WTC11 (cell line): ENCODE measurements at regions not wholly inside any gene's neighbourhood (a gene's known extent, or its start where the extent isn't known, plus 50 kb on each side); places are given as distances from the start of the nearest gene placed in this dataset.

Experiments used
- ATAC-seq: fragments of 200-7000 bp; cut with Tn5 transposase; 2 replicates; pipeline ENCODE4 v1.10.0; 2021; ENCODE audit warnings: mild to moderate bottlenecking, moderate library complexity
- CTCF ChIA-PET: fragments of 300-600 bp; sonication (Branson Sonifier 250); formaldehyde crosslinking; loops from one replicate; lab custom pipeline; 2021; ENCODE audit warnings: antibody characterized with exemption; lab: Charles Lee
- POLR2A ChIA-PET: fragments of 350-600 bp; sonication (Branson Sonifier 250); formaldehyde crosslinking; loops from one replicate; lab custom pipeline; 2021; ENCODE audit warnings: antibody characterized with exemption; lab: Charles Lee
- DNase-seq: peaks from one replicate; pipeline ENCODE4 v3.0.0; 2021; ENCODE audit warnings: low spot score
- H3K27ac Mint-ChIP-seq: 2 replicates; pipeline ENCODE4 v1.8.0; 2021; ENCODE audit warnings: mixed read lengths
- H3K27me3 Mint-ChIP-seq: 2 replicates; pipeline ENCODE4 v1.8.0; 2021; ENCODE audit warnings: low read depth, mild to moderate bottlenecking, moderate library complexity, mixed read lengths
- H3K36me3 Mint-ChIP-seq: 2 replicates; pipeline ENCODE4 v1.8.0; 2021; ENCODE audit warnings: mixed read lengths
- H3K4me1 Mint-ChIP-seq: 2 replicates; pipeline ENCODE4 v1.8.0; 2022; ENCODE audit warnings: mixed read lengths
- H3K4me3 Mint-ChIP-seq: 2 replicates; pipeline ENCODE4 v1.8.0; 2021; ENCODE audit warnings: mild to moderate bottlenecking, moderate library complexity, mixed read lengths
- H3K9me3 Mint-ChIP-seq: 2 replicates; pipeline ENCODE4 v1.8.0; 2021; ENCODE audit warnings: mixed read lengths
- CREM ChIP-seq: sonication (generic); formaldehyde crosslinking; IDR thresholded peaks from 2 replicates; pipeline ENCODE4 v1.8.1; 2022; ENCODE audit warnings: mild to moderate bottlenecking, missing genetic modification reagents, moderate library complexity
- E2F1 ChIP-seq: sonication (generic); formaldehyde crosslinking; IDR thresholded peaks from 2 replicates; pipeline ENCODE4 v1.8.0; 2022; ENCODE audit warnings: mild to moderate bottlenecking, missing genetic modification reagents
- ERG ChIP-seq: fragments of 250-450 bp; sonication (Bioruptor Pico); IDR thresholded peaks from 2 replicates; pipeline ENCODE4 v1.8.0; 2021; ENCODE audit warnings: mild to moderate bottlenecking
- FOXJ3 ChIP-seq: sonication (generic); formaldehyde crosslinking; IDR thresholded peaks from 2 replicates; pipeline ENCODE4 v1.9.0; 2021; ENCODE audit warnings: missing genetic modification reagents, mild to moderate bottlenecking, borderline replicate concordance
- FOXK1 ChIP-seq: sonication (generic); formaldehyde crosslinking; IDR thresholded peaks from 2 replicates; pipeline ENCODE4 v1.8.0; 2022; ENCODE audit warnings: mild to moderate bottlenecking, moderate library complexity, missing genetic modification reagents
- FOXP1 ChIP-seq: sonication (generic); formaldehyde crosslinking; IDR thresholded peaks from 2 replicates; pipeline ENCODE4 v1.8.0; 2022; ENCODE audit warnings: missing genetic modification reagents, mild to moderate bottlenecking, moderate library complexity, borderline replicate concordance
- GTF2I ChIP-seq: fragments of 250-450 bp; sonication (Bioruptor Pico); conservative IDR thresholded peaks from 2 replicates; pipeline ENCODE4 v1.4.0; 2021; ENCODE audit warnings: mild to moderate bottlenecking
- HMGA2 ChIP-seq: fragments of 250-450 bp; sonication (Bioruptor Pico); IDR thresholded peaks from 2 replicates; pipeline ENCODE4 v1.4.0; 2021; ENCODE audit warnings: mild to moderate bottlenecking, moderate library complexity
- IRF1 ChIP-seq: sonication (generic); formaldehyde crosslinking; IDR thresholded peaks from 2 replicates; pipeline ENCODE4 v1.8.0; 2023; ENCODE audit warnings: missing genetic modification reagents
- JAZF1 ChIP-seq: fragments of 250-450 bp; sonication (Bioruptor Pico); IDR thresholded peaks from 2 replicates; pipeline ENCODE4 v1.9.0; 2021; ENCODE audit warnings: moderate library complexity, mild to moderate bottlenecking, inconsistent platforms
- PRDM15 ChIP-seq: sonication (generic); formaldehyde crosslinking; IDR thresholded peaks from 2 replicates; pipeline ENCODE4 v1.8.0; 2022; ENCODE audit warnings: missing genetic modification reagents
- SP1 ChIP-seq: sonication (generic); formaldehyde crosslinking; conservative IDR thresholded peaks from 2 replicates; pipeline ENCODE4 v1.8.1; 2022; ENCODE audit warnings: missing genetic modification reagents
- TCF7 ChIP-seq: sonication (generic); formaldehyde crosslinking; IDR thresholded peaks from 2 replicates; pipeline ENCODE4 v1.8.0; 2022; ENCODE audit warnings: mild to moderate bottlenecking, low read depth, missing genetic modification reagents, moderate library complexity
- TEAD1 ChIP-seq: sonication (generic); formaldehyde crosslinking; IDR thresholded peaks from 2 replicates; pipeline ENCODE4 v1.8.0; 2022; ENCODE audit warnings: mild to moderate bottlenecking, missing genetic modification reagents
- TP53 ChIP-seq: sonication (generic); formaldehyde crosslinking; IDR thresholded peaks from 2 replicates; pipeline ENCODE4 v1.8.1; 2023; ENCODE audit warnings: mild to moderate bottlenecking, missing genetic modification reagents
- ZMAT4 ChIP-seq: fragments of 250-450 bp; sonication (Bioruptor Pico); IDR thresholded peaks from 2 replicates; pipeline ENCODE4 v1.9.0; 2021; ENCODE audit warnings: mild to moderate bottlenecking
- ZNF138 ChIP-seq: sonication (generic); formaldehyde crosslinking; conservative IDR thresholded peaks from 2 replicates; pipeline ENCODE4 v1.8.1; 2022; ENCODE audit warnings: mild to moderate bottlenecking, moderate library complexity, missing genetic modification reagents
- ZNF219 ChIP-seq: sonication (generic); formaldehyde crosslinking; IDR thresholded peaks from 2 replicates; pipeline ENCODE4 v1.8.0; 2023; ENCODE audit warnings: missing genetic modification reagents, mild to moderate bottlenecking, borderline replicate concordance
- ZNF232 ChIP-seq: sonication (generic); formaldehyde crosslinking; IDR thresholded peaks from 2 replicates; pipeline ENCODE4 v1.8.0; 2022; ENCODE audit warnings: mild to moderate bottlenecking, missing genetic modification reagents
- ZNF263 ChIP-seq: sonication (generic); formaldehyde crosslinking; IDR thresholded peaks from 2 replicates; pipeline ENCODE4 v1.8.1; 2022; ENCODE audit warnings: low read depth, mild to moderate bottlenecking, moderate library complexity, missing genetic modification reagents
- ZNF396 ChIP-seq: fragments of 250-450 bp; sonication (Bioruptor Pico); IDR thresholded peaks from 2 replicates; pipeline ENCODE4 v1.8.0; 2021; ENCODE audit warnings: mild to moderate bottlenecking, moderate library complexity, borderline replicate concordance
- TF ChIP-seq, protein P1 (sequence below): fragments of 200-600 bp; IDR thresholded peaks from 2 replicates; pipeline ENCODE4 v1.8.0; 2022; ENCODE audit warnings: antibody characterized with exemption

- TF ChIP-seq ZNF396 (CRISPR knock-in tag) (no peak), PRDM15 (CRISPR knock-in tag) (no peak), ERG (no peak), IRF1 (CRISPR knock-in tag) (no peak), E2F1 (no peak), CREM (CRISPR knock-in tag) (no peak), FOXK1 (CRISPR knock-in tag) (no peak), FOXP1 (CRISPR knock-in tag) (no peak), GTF2I (CRISPR knock-in tag) (no peak), TEAD1 (CRISPR knock-in tag) (no peak), TCF7 (CRISPR knock-in tag) (no peak)
- TF ChIP-seq, all 79 proteins: peak for 0
These were observed 310.0 kb downstream of the IPO8 start (continued) for GRCh38 chr12:30385706-30386105.

- H3K9me3 Mint-ChIP-seq, result peaks cover 71% of the 10 kb centered on the region
- CTCF ChIA-PET, result no interaction called here
- H3K36me3 Mint-ChIP-seq, result peaks cover 36% of the 10 kb centered on the region
These were observed 310.7 kb downstream of the IPO8 start for GRCh38 chr12:30384976-30385375.

More at GRCh38 chr12:30384976-30385375, 310.7 kb downstream of the IPO8 start:
- no peaks in the 10 kb centered on the region; the same call in 1 of the 2 replicates for H3K27me3 Mint-ChIP-seq
- TF ChIP-seq ZNF138 (CRISPR knock-in tag) (no peak), PRDM15 (CRISPR knock-in tag) (no peak), ZNF219 (CRISPR knock-in tag) (no peak), JAZF1 (no peak), FOXJ3 (no peak), SP1 (CRISPR knock-in tag) (no peak), TP53 (CRISPR knock-in tag) (no peak), ZNF263 (CRISPR knock-in tag) (no peak), ZMAT4 (CRISPR knock-in tag) (no peak), HMGA2 (CRISPR knock-in tag) (no peak), ZNF232 (CRISPR knock-in tag) (no peak)
- TF ChIP-seq, protein P1, sequence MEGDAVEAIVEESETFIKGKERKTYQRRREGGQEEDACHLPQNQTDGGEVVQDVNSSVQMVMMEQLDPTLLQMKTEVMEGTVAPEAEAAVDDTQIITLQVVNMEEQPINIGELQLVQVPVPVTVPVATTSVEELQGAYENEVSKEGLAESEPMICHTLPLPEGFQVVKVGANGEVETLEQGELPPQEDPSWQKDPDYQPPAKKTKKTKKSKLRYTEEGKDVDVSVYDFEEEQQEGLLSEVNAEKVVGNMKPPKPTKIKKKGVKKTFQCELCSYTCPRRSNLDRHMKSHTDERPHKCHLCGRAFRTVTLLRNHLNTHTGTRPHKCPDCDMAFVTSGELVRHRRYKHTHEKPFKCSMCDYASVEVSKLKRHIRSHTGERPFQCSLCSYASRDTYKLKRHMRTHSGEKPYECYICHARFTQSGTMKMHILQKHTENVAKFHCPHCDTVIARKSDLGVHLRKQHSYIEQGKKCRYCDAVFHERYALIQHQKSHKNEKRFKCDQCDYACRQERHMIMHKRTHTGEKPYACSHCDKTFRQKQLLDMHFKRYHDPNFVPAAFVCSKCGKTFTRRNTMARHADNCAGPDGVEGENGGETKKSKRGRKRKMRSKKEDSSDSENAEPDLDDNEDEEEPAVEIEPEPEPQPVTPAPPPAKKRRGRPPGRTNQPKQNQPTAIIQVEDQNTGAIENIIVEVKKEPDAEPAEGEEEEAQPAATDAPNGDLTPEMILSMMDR, result no peak
- TF ChIP-seq, all 79 proteins: peak for 0
- Mint-ChIP-seq H3K27ac (no peak overlapping the region), H3K4me1 (no peaks in the 10 kb centered on the region), H3K4me3 (no peak overlapping the region)
- DNase-seq (no peak), ATAC-seq (no peak)
- POLR2A ChIA-PET, result no interaction called here
